ENCODE measurements at regions not wholly inside any gene's neighbourhood (a gene's known extent, or its start where the extent isn't known, plus 50 kb on each side); places are given as distances from the start of the nearest gene placed in this dataset.

- no peak for TF ChIP-seq CTCF (IDR thresholded peaks at IDR 0.05; ENCODE audit: low read depth, low read length, poor library complexity, severe bottlenecking)
- no peak for TF ChIP-seq EZH2phosphoT487 (IDR thresholded peaks at IDR 0.05; ENCODE audit: borderline replicate concordance, low read length)
Measured at GRCh38 chr4:177171588-177171987, 138.1 kb upstream of the NEIL3 start.
